ENCODE measurements at regions not wholly inside any gene's neighbourhood (a gene's known extent, or its start where the extent isn't known, plus 50 kb on each side); places are given as distances from the start of the nearest gene placed in this dataset.
"Not testable (repeated sequence)": the region's sequence is repeated elsewhere in the genome, so short reads cannot be mapped to it uniquely, and the experiment has no call there.

DNA sequence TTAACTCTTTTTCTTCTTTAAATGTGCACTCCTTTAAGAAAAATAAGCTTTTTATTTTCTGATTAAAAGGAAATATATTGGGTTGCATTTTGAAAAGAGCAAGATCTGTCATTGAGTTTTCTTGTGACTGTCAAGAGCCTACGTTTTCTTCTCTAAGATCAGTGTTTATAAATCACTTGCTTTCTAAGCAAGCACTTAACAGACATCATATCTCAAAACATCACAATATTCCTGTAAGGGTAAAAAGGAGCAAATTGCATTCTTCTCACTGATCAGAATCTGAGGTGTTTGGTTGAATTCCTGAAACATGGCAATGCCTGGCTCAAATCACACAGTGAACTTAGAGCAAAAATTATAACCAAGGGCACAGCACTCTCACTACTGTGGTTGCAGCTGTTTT is 231.3 kb downstream of the PCDH17 start:
- no peaks in the 10 kb centered on the region for H3K36me3 ChIP-seq (ENCODE audit: insufficient read depth, low read length)
- Mint-ChIP-seq H3K9me3 (peaks cover 0 to 14% (median 5%) of the 10 kb centered on the region in 8 donors), H3K4me1 (no peaks in the 10 kb centered on the region), H3K27ac (no peak overlapping the region), H3K27me3 (no peaks in the 10 kb centered on the region), H3K36me3 (no peaks in the 10 kb centered on the region), H3K4me3 (no peak overlapping the region)
- H3K4me1 ChIP-seq (ENCODE audit: insufficient read depth, low read length), result no peaks in the 10 kb centered on the region
- no peaks in the 10 kb centered on the region for H3K27me3 ChIP-seq (ENCODE audit: insufficient read depth, low read length)
- no peak overlapping the region for H3K27ac ChIP-seq (ENCODE audit: low read depth, low read length)
- H3K4me3 ChIP-seq (ENCODE audit: low read length in 2 of 2), result no peak overlapping the region
- intact Hi-C loops (cut with micrococcal nuclease), result no loop called here
- ChIA-PET CTCF (ENCODE audit: partially characterized antibody) (no interaction called here), POLR2A (ENCODE audit: partially characterized antibody) (no interaction called here)
- H3K9me3 ChIP-seq (ENCODE audit: control insufficient read depth in 1 of 2, low read length in 2 of 2), result peaks cover 0 to 4% of the 10 kb centered on the region in 2 donors
- DNase-seq, result no peak

DNA sequence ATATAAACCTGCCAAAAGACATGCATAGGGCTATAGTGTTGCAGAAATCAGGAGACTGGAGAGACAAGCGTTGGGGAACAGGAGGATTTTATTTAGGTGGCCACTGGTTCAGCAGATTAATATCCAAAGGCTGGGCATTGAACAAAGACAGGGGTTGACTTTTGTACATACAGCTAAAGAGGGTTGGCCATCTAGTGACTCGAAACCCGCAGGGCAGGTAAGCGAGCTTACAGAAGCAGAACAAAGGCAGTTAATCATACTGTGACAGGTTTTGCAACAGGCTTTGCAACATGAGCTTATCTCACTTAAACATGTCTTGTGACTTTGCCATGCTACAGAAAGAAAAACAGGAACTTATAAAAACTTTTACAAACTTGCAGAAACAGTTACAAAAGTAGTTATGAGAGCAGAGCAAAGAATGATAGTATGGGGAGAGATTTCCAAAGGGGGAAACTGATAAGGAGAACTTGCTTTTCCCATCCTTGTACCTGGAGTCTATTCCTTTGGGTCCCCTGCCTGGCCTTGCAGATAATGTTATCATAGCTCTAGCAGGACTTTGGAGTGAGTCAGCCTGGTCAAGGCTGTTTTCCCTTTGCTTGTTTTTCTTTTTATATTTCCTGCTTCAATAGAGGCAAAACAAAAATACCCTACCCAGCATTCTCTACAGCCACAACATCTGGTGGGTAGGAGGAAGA is 234.2 kb downstream of the PCDH17 start:
- Histone ChIP-seq H3K9me3 (ENCODE audit: control insufficient read depth in 1 of 2, low read length in 2 of 2) (peaks cover 0 to 4% of the 10 kb centered on the region in 2 donors), H3K36me3 (ENCODE audit: insufficient read depth, low read length) (no peaks in the 10 kb centered on the region), H3K4me3 (ENCODE audit: low read length in 2 of 2) (no peak overlapping the region), H3K27me3 (ENCODE audit: insufficient read depth, low read length) (no peaks in the 10 kb centered on the region), H3K27ac (ENCODE audit: low read depth, low read length) (no peak overlapping the region), H3K4me1 (ENCODE audit: insufficient read depth, low read length) (no peaks in the 10 kb centered on the region)
- DNase-seq, result no peak
- H3K27ac Mint-ChIP-seq, result no peak overlapping the region
- H3K27me3 Mint-ChIP-seq, result no peaks in the 10 kb centered on the region
- intact Hi-C loops (cut with micrococcal nuclease), result no loop called here
- H3K36me3 Mint-ChIP-seq, result no peaks in the 10 kb centered on the region
- ChIA-PET CTCF (ENCODE audit: partially characterized antibody) (no interaction called here), POLR2A (ENCODE audit: partially characterized antibody) (no interaction called here)
- H3K4me1 Mint-ChIP-seq, result no peaks in the 10 kb centered on the region
- peaks cover 0 to 24% (median 8%) of the 10 kb centered on the region in 8 donors for H3K9me3 Mint-ChIP-seq
- H3K4me3 Mint-ChIP-seq, result no peak overlapping the region

DNA sequence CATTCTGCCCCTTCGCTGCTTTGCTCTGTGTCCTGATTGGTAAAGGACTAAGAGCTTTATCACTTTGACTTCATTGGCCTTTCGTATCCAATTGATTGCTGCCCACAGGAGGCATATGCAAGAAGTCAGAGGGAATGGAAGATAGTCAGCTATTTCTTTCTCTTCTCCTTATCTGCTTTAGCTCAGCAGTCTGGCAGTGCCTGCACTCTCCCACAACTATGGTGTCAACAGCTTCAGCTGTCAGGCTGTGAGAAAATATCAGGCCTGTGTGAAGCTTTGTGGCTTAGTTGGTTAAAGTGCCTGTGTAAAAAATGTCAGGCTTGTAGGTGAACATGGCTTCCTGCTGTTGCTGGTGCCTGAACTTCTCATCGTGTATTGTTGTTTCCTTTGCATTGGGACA is 243.0 kb downstream of the PCDH17 start:
- Histone ChIP-seq H3K27ac (ENCODE audit: low read depth, low read length) (no peak overlapping the region), H3K4me3 (ENCODE audit: low read length in 2 of 2) (no peak overlapping the region), H3K27me3 (ENCODE audit: insufficient read depth, low read length) (no peaks in the 10 kb centered on the region), H3K36me3 (ENCODE audit: insufficient read depth, low read length) (no peaks in the 10 kb centered on the region), H3K9me3 (ENCODE audit: control insufficient read depth in 1 of 2, low read length in 2 of 2) (no peaks in the 10 kb centered on the region), H3K4me1 (ENCODE audit: insufficient read depth, low read length) (no peaks in the 10 kb centered on the region)
- Mint-ChIP-seq H3K4me1 (no peaks in the 10 kb centered on the region), H3K27me3 (no peaks in the 10 kb centered on the region), H3K9me3 (peaks cover 0 to 19% (median 7%) of the 10 kb centered on the region in 8 donors), H3K27ac (no peak overlapping the region), H3K36me3 (no peaks in the 10 kb centered on the region), H3K4me3 (no peak overlapping the region)
- no peak for DNase-seq
- CTCF ChIA-PET (ENCODE audit: partially characterized antibody), result no interaction called here
- POLR2A ChIA-PET (ENCODE audit: partially characterized antibody), result no interaction called here
- intact Hi-C loops (cut with micrococcal nuclease), result no loop called here

DNA sequence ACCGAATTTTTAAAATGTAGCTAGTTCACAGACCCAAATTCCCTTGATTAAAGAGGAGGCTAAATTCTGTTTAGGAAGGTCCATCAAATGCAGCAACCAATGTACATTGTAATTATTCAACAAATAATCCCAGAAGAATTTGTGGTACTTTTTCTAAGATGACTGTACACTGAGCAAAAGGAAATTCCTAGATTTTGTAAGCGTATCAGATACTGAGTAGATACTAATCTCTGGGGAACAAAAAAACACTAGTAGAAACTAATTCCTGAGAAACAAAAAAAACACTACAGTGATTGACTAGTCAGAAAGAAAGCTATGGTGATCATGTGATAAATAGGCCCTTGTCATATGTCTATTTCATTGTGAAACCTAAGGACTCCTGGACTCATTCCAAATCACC is 246.1 kb downstream of the PCDH17 start:
- no peaks in the 10 kb centered on the region for H3K27me3 ChIP-seq (ENCODE audit: insufficient read depth, low read length)
- ChIA-PET POLR2A (ENCODE audit: partially characterized antibody) (no interaction called here), CTCF (ENCODE audit: partially characterized antibody) (no interaction called here)
- H3K36me3 ChIP-seq (ENCODE audit: insufficient read depth, low read length), result no peaks in the 10 kb centered on the region
- H3K36me3 Mint-ChIP-seq, result no peaks in the 10 kb centered on the region
- no peaks in the 10 kb centered on the region for H3K27me3 Mint-ChIP-seq
- intact Hi-C loops (cut with micrococcal nuclease), result no loop called here
- no peaks in the 10 kb centered on the region for H3K4me1 Mint-ChIP-seq
- no peak overlapping the region for H3K27ac Mint-ChIP-seq
- H3K27ac ChIP-seq (ENCODE audit: low read depth, low read length), result no peak overlapping the region
- H3K4me3 ChIP-seq (ENCODE audit: low read length in 2 of 2), result no peak overlapping the region
- no peaks in the 10 kb centered on the region for H3K4me1 ChIP-seq (ENCODE audit: insufficient read depth, low read length)
- H3K4me3 Mint-ChIP-seq, result no peak overlapping the region
- no peaks in the 10 kb centered on the region for H3K9me3 ChIP-seq (ENCODE audit: control insufficient read depth in 1 of 2, low read length in 2 of 2)
- DNase-seq, result no peak
- H3K9me3 Mint-ChIP-seq, result peaks cover 0 to 16% (median 6%) of the 10 kb centered on the region in 8 donors

DNA sequence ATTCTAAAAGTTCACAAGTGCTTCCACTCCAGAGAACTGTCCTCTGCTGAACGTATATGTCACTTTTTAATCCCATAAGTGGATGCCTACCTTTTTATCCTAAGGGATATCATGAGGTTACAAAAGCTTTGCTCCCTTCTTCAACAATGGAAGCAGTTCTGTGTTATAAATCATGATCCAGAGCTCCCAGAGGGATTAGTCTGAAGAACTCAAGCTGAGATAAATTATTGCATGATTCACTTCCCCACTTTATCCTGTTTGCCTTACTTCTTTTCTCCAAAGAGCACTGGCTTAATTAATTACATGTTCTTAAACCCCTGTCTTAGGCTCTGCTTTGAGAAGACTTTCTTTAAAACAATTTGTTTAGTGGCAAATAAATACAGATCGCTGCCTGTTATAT is 246.7 kb downstream of the PCDH17 start:
- H3K27ac ChIP-seq (ENCODE audit: low read depth, low read length), result no peak overlapping the region
- POLR2A ChIA-PET (ENCODE audit: partially characterized antibody), result no interaction called here
- H3K4me1 ChIP-seq (ENCODE audit: insufficient read depth, low read length), result no peaks in the 10 kb centered on the region
- DNase-seq, result no peak
- H3K27me3 Mint-ChIP-seq, result no peaks in the 10 kb centered on the region
- H3K4me1 Mint-ChIP-seq, result no peaks in the 10 kb centered on the region
- no peaks in the 10 kb centered on the region for H3K27me3 ChIP-seq (ENCODE audit: insufficient read depth, low read length)
- intact Hi-C loops (cut with micrococcal nuclease), result no loop called here
- no peaks in the 10 kb centered on the region for H3K36me3 Mint-ChIP-seq
- no peaks in the 10 kb centered on the region for H3K36me3 ChIP-seq (ENCODE audit: insufficient read depth, low read length)
- no peaks in the 10 kb centered on the region for H3K9me3 ChIP-seq (ENCODE audit: control insufficient read depth in 1 of 2, low read length in 2 of 2)
- peaks cover 0 to 16% (median 7%) of the 10 kb centered on the region in 8 donors for H3K9me3 Mint-ChIP-seq
- H3K4me3 ChIP-seq (ENCODE audit: low read length in 2 of 2), result no peak overlapping the region
- H3K27ac Mint-ChIP-seq, result no peak overlapping the region
- H3K4me3 Mint-ChIP-seq, result no peak overlapping the region
- CTCF ChIA-PET (ENCODE audit: partially characterized antibody), result no interaction called here

DNA sequence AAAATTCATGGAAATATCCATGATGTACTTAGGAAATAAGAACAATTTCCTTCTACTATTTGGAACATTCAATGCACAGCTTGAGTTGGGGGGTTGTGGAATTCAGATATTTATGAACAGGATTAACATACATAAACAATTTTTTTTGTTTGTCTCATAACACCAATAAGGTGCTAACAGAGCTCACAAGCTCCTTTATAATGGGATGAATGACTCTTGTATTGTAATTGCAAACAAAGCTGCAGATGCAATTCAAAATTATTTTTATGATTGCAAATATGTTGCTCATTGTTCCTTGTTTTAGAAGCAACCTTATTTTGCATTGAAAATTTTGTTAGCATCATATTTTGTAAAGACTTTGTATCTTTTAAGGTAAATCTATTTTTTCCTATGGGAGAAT is 265.7 kb downstream of the PCDH17 start:
- Histone ChIP-seq H3K9me3 (ENCODE audit: control insufficient read depth in 1 of 2, low read length in 2 of 2) (peaks cover 0 to 4% of the 10 kb centered on the region in 2 donors), H3K4me1 (ENCODE audit: insufficient read depth, low read length) (no peaks in the 10 kb centered on the region), H3K36me3 (ENCODE audit: insufficient read depth, low read length) (no peaks in the 10 kb centered on the region), H3K4me3 (ENCODE audit: low read length in 2 of 2) (no peak overlapping the region), H3K27ac (ENCODE audit: low read depth, low read length) (no peak overlapping the region), H3K27me3 (ENCODE audit: insufficient read depth, low read length) (no peaks in the 10 kb centered on the region)
- Mint-ChIP-seq H3K9me3 (peaks cover 0 to 19% (median under 1%) of the 10 kb centered on the region in 8 donors), H3K27ac (no peak overlapping the region), H3K4me1 (no peaks in the 10 kb centered on the region), H3K36me3 (no peaks in the 10 kb centered on the region), H3K27me3 (no peaks in the 10 kb centered on the region), H3K4me3 (no peak overlapping the region)
- DNase-seq, result no peak
- ChIA-PET POLR2A (ENCODE audit: partially characterized antibody) (interaction anchor here (0.6 kb wide), 1 partner anchor 1174 kb away, joined by 3 read pairs; no protein-coding TSS in a partner anchor), CTCF (ENCODE audit: partially characterized antibody) (no interaction called here)
- intact Hi-C loops (cut with micrococcal nuclease), result no loop called here

DNA sequence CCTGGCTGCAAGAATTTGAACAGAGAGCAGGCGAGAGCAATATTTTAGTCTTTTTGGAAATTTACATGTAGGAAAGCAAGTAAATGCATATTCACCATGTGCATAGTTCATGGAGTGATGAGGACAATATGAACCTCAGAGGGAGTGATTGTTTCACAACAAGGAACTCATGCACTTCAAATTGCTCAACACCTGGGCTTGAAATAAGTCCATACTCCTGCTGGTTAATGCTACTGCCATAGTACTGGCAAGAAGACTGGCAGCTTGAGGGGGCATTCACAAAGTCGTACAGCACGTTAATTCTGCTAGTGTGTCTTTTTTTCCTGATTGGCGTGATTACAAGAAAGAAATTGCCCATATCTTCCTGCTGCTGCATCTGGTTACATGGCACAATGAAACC is 267.6 kb downstream of the PCDH17 start:
- Mint-ChIP-seq H3K36me3 (no peaks in the 10 kb centered on the region), H3K4me1 (no peaks in the 10 kb centered on the region), H3K27me3 (no peaks in the 10 kb centered on the region), H3K27ac (peak overlapping the region in 1 of 7 donors; percentile 12), H3K4me3 (no peak overlapping the region), H3K9me3 (peaks cover 0 to 24% (median 5%) of the 10 kb centered on the region in 8 donors)
- H3K4me1 ChIP-seq (ENCODE audit: insufficient read depth, low read length), result no peaks in the 10 kb centered on the region
- no peaks in the 10 kb centered on the region for H3K27me3 ChIP-seq (ENCODE audit: insufficient read depth, low read length)
- no peak for DNase-seq
- no peak overlapping the region for H3K4me3 ChIP-seq (ENCODE audit: low read length in 2 of 2)
- CTCF ChIA-PET (ENCODE audit: partially characterized antibody), result no interaction called here
- intact Hi-C loops (cut with micrococcal nuclease), result no loop called here
- no peaks in the 10 kb centered on the region for H3K9me3 ChIP-seq (ENCODE audit: control insufficient read depth in 1 of 2, low read length in 2 of 2)
- H3K36me3 ChIP-seq (ENCODE audit: insufficient read depth, low read length), result no peaks in the 10 kb centered on the region
- POLR2A ChIA-PET (ENCODE audit: partially characterized antibody), result no interaction called here
- no peak overlapping the region for H3K27ac ChIP-seq (ENCODE audit: low read depth, low read length)

DNA sequence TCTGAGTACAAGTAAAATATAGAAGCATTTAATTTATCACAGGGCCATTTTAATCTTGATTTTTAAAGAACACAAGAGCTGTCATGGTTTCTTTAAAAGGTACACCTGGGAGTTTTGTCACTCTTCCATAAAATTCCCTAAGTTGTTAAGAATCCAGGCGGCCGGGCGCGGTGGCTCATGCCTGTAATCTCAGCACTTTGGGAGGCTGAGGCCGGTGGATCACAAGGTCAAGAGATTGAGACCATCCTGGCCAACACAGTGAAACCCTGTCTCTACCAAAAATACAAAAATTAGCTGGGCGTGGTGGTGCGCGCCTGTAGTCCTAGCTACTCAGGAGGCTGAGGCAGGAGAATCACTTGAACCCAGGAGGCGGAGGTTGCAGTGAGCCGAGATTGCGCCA is 278.3 kb downstream of the PCDH17 start:
- H3K9me3 ChIP-seq (ENCODE audit: control insufficient read depth in 1 of 2, low read length in 2 of 2); H3K27me3 Mint-ChIP-seq; H3K27me3 ChIP-seq (ENCODE audit: insufficient read depth, low read length); H3K27ac ChIP-seq (ENCODE audit: low read depth, low read length); H3K4me1 ChIP-seq (ENCODE audit: insufficient read depth, low read length); H3K36me3 ChIP-seq (ENCODE audit: insufficient read depth, low read length); DNase-seq; H3K4me3 ChIP-seq (ENCODE audit: low read length in 2 of 2); intact Hi-C loops (cut with micrococcal nuclease); CTCF ChIA-PET (ENCODE audit: partially characterized antibody); POLR2A ChIA-PET (ENCODE audit: partially characterized antibody); H3K4me1 Mint-ChIP-seq; H3K36me3 Mint-ChIP-seq; H3K27ac Mint-ChIP-seq; H3K4me3 Mint-ChIP-seq; H3K9me3 Mint-ChIP-seq: not testable (repeated sequence)

Measured in CD4-positive, alpha-beta memory T cell (primary cell).